DOHH2 (cell line): ENCODE measurements at regions not wholly inside any gene's neighbourhood (a gene's known extent, or its start where the extent isn't known, plus 50 kb on each side); places are given as distances from the start of the nearest gene placed in this dataset.

ENCODE experiments used
- H3F3A ChIP-seq: fragments of 200-600 bp; sonication (generic), shearing (Covaris generic); 2 replicates; pipeline ENCODE4 v1.6.0; 2016; ENCODE audit warnings: antibody characterized with exemption, mild to moderate bottlenecking; ENCODE audit not compliant: control insufficient read depth, insufficient read depth
- H3K27ac ChIP-seq: fragments of 200-600 bp; sonication (generic); 2 replicates; pipeline ENCODE4 v1.5.1; 2014; ENCODE audit warnings: low read depth, mild to moderate bottlenecking, low read length, moderate library complexity
- H3K27me3 ChIP-seq: fragments of 200-600 bp; sonication (generic); 2 replicates; pipeline ENCODE4 v1.6.1; 2014; ENCODE audit warnings: mild to moderate bottlenecking, low read length, mixed read lengths; ENCODE audit not compliant: control insufficient read depth
- H3K36me3 ChIP-seq: fragments of 200-600 bp; sonication (generic); 2 replicates; pipeline ENCODE4 v1.6.1; 2014; ENCODE audit warnings: mild to moderate bottlenecking, low read length, moderate library complexity, mixed read lengths; ENCODE audit not compliant: control insufficient read depth
- H3K4me1 ChIP-seq: fragments of 200-600 bp; sonication (generic); 2 replicates; pipeline ENCODE4 v1.6.1; 2014; ENCODE audit warnings: mild to moderate bottlenecking, low read length, mixed read lengths; ENCODE audit not compliant: control insufficient read depth
- H3K4me2 ChIP-seq: fragments of 200-600 bp; sonication (generic); 2 replicates; pipeline ENCODE4 v1.6.0; 2014; ENCODE audit warnings: mild to moderate bottlenecking, low read length, moderate library complexity
- H3K4me3 ChIP-seq: fragments of 200-600 bp; sonication (generic); 2 replicates; pipeline ENCODE4 v1.5.1; 2014; ENCODE audit warnings: mild to moderate bottlenecking, low read length, mixed read lengths
- H3K79me2 ChIP-seq: fragments of 200-600 bp; sonication (generic); 2 replicates; pipeline ENCODE4 v1.6.1; 2014; ENCODE audit warnings: mild to moderate bottlenecking, low read length, mixed read lengths; ENCODE audit not compliant: control insufficient read depth
- H3K9me2 ChIP-seq: fragments of 200-600 bp; sonication (generic); replicated peaks from 2 replicates; pipeline ENCODE4 v1.6.1; 2014; ENCODE audit warnings: mild to moderate bottlenecking, low read length, mixed read lengths; ENCODE audit not compliant: control insufficient read depth
- H3K9me3 ChIP-seq: fragments of 200-600 bp; sonication (generic); 2 replicates; pipeline ENCODE4 v1.6.1; 2014; ENCODE audit warnings: antibody characterized with exemption, low read length, mixed read lengths; ENCODE audit not compliant: control insufficient read depth, insufficient read depth
- H4K20me1 ChIP-seq: fragments of 200-600 bp; sonication (generic); 2 replicates; pipeline ENCODE4 v1.6.0; 2014; ENCODE audit warnings: low read depth, mild to moderate bottlenecking, antibody characterized with exemption, low read length, moderate library complexity; ENCODE audit not compliant: control insufficient read depth, insufficient read depth
- CTCF ChIP-seq: fragments of 200-600 bp; sonication (generic); IDR thresholded peaks from one replicate; pipeline ENCODE4 v1.5.1; 2014; ENCODE audit warnings: antibody characterized with exemption, mild to moderate bottlenecking, low read depth, low read length; ENCODE audit not compliant: poor library complexity, severe bottlenecking
- EZH2phosphoT487 ChIP-seq: fragments of 200-600 bp; sonication (generic); IDR thresholded peaks from 2 replicates; pipeline ENCODE4 v1.6.1; 2017; ENCODE audit warnings: borderline replicate concordance, mild to moderate bottlenecking, antibody characterized with exemption, low read length, moderate library complexity, mixed read lengths

- Histone ChIP-seq H3K79me2 (no peaks in the 10 kb centered on the region), H4K20me1 (no peaks in the 10 kb centered on the region), H3F3A (no peaks in the 10 kb centered on the region), H3K36me3 (no peaks in the 10 kb centered on the region), H3K27ac (no peak overlapping the region), H3K9me3 (no peaks in the 10 kb centered on the region), H3K27me3 (no peaks in the 10 kb centered on the region), H3K4me2 (no peak overlapping the region), H3K4me1 (no peaks in the 10 kb centered on the region), H3K9me2 (no peaks in the 10 kb centered on the region), H3K4me3 (no peak overlapping the region)
- TF ChIP-seq EZH2phosphoT487, result no peak
- no peak for TF ChIP-seq CTCF
These were observed 274.2 kb downstream of the TMEM167A start for GRCh38 chr5:82802954-82803353.

- H3K9me3 ChIP-seq, result no peaks in the 10 kb centered on the region
- no peaks in the 10 kb centered on the region for H3K4me1 ChIP-seq
- H4K20me1 ChIP-seq, result no peaks in the 10 kb centered on the region
- H3K4me2 ChIP-seq, result no peak overlapping the region
- no peak overlapping the region for H3K4me3 ChIP-seq
- TF ChIP-seq CTCF, result no peak
- TF ChIP-seq EZH2phosphoT487, result no peak
- H3K27me3 ChIP-seq, result no peaks in the 10 kb centered on the region
- no peaks in the 10 kb centered on the region for H3K36me3 ChIP-seq
- no peak overlapping the region for H3K27ac ChIP-seq
- no peaks in the 10 kb centered on the region for H3F3A ChIP-seq
- no peaks in the 10 kb centered on the region for H3K9me2 ChIP-seq
- H3K79me2 ChIP-seq, result no peaks in the 10 kb centered on the region
These were observed 276.4 kb downstream of the TMEM167A start for GRCh38 chr5:82800826-82801225.

- no peaks in the 10 kb centered on the region for H3K9me3 ChIP-seq
- H3K9me2 ChIP-seq, result no peaks in the 10 kb centered on the region
- no peaks in the 10 kb centered on the region for H3K79me2 ChIP-seq
- H4K20me1 ChIP-seq, result no peaks in the 10 kb centered on the region
- no peak overlapping the region for H3K27ac ChIP-seq
- H3K36me3 ChIP-seq, result no peaks in the 10 kb centered on the region
- H3F3A ChIP-seq, result no peaks in the 10 kb centered on the region
- H3K4me3 ChIP-seq, result no peak overlapping the region
- no peaks in the 10 kb centered on the region for H3K27me3 ChIP-seq
- H3K4me2 ChIP-seq, result no peak overlapping the region
- H3K4me1 ChIP-seq, result no peaks in the 10 kb centered on the region
- TF ChIP-seq CTCF (no peak), EZH2phosphoT487 (no peak)
These were observed 277.7 kb downstream of the TMEM167A start for GRCh38 chr5:82799361-82800077.
